MM.1S (cell line): ENCODE measurements at regions not wholly inside any gene's neighbourhood (a gene's known extent, or its start where the extent isn't known, plus 50 kb on each side); places are given as distances from the start of the nearest gene placed in this dataset.

ENCODE experiments used
- CTCF ChIP-seq: fragments of 300-600 bp; sonication (generic); IDR thresholded peaks from 2 replicates; pipeline ENCODE4 v1.5.1; 2016; ENCODE audit warnings: antibody characterized with exemption, low read length, mixed read lengths
- EZH2 ChIP-seq: fragments of 300-600 bp; sonication (generic); optimal IDR thresholded peaks from 2 replicates; pipeline ENCODE3; 2017; ENCODE audit warnings: low read depth, mild to moderate bottlenecking, antibody characterized with exemption, low read length, mixed read lengths
- EZH2phosphoT487 ChIP-seq: fragments of 300-600 bp; sonication (generic); IDR thresholded peaks from 2 replicates; pipeline ENCODE4 v1.6.1; 2018; ENCODE audit warnings: antibody characterized with exemption, low read length

DNA sequence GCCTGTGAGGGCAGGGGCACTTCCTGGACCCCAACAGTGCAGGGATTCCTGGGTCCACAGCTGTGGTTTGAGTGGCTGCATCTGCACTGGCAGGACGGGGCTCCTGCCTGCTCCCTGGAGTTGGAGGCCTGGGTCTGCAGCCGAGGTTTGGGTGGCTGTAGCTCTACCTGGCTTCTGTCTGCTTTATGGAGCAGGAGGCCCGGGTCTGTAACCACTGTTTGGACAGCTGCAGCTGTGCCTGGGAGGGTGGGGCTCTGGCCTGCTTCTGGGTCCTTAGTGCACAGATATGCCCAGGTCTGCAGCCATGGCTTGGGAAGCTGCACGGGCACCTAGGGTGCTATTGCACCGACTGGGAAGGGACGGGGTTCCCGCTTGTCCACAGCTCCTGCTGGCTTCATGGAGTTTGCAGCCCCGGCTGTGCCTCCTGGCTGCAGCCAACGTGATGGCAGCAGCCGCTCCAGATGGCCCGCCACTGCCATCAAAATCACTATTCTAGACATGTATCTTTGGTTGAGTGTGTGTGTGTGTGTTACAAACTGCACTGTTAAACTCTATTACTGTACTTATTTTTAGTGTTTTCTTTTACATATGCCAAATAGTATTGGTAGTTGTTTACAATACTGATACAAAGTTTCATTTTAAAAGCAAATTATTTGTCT is 412.3 kb upstream of the KIRREL3 start:
- TF ChIP-seq CTCF, result no peak
- no peak for TF ChIP-seq EZH2phosphoT487
- no peak for TF ChIP-seq EZH2
